Stimulated activated CD4-positive, alpha-beta T cell treated with anti-CD3 and anti-CD28 coated beads, Interleukin-2, amount 100 ng/mL, for 48 hours (primary cell): ENCODE measurements at regions not wholly inside any gene's neighbourhood (a gene's known extent, or its start where the extent isn't known, plus 50 kb on each side); places are given as distances from the start of the nearest gene placed in this dataset.

ENCODE experiments used
- DNase-seq, 2 donors: peaks; one replicate each; pipeline ENCODE4 v3.0.0-alpha.2; 2020

- DNase-seq, result no peak
These were observed 111.3 kb upstream of the UQCRFS1 start for GRCh38 chr19:29324291-29324680.

GRCh38 chr19:29324717-29325116 lies 111.8 kb upstream of the UQCRFS1 start:
- DNase-seq, result no peak

- DNase-seq, result no peak
These were observed 112.5 kb upstream of the UQCRFS1 start for GRCh38 chr19:29325241-29325975.

DNA sequence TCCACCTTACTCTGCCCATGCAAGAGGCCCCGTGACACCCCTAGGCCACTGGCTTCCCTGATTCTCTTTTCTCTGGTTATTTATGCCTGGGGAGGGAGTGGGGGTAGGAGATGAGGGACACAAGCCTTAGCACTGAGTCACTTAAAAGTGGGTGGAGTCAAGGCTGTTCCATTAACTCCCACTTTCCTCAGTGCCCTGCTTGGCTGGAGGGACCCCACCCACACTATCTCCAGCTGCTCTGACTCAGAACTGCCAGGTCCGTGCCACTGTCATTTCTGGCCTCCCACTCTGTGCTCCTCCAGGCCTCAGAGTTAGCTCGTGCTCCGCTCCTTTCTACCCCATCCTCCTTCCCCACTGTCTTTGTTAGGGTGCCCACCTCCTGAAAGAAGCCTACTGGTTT lies 113.4 kb upstream of the UQCRFS1 start:
- DNase-seq, result no peak

DNA sequence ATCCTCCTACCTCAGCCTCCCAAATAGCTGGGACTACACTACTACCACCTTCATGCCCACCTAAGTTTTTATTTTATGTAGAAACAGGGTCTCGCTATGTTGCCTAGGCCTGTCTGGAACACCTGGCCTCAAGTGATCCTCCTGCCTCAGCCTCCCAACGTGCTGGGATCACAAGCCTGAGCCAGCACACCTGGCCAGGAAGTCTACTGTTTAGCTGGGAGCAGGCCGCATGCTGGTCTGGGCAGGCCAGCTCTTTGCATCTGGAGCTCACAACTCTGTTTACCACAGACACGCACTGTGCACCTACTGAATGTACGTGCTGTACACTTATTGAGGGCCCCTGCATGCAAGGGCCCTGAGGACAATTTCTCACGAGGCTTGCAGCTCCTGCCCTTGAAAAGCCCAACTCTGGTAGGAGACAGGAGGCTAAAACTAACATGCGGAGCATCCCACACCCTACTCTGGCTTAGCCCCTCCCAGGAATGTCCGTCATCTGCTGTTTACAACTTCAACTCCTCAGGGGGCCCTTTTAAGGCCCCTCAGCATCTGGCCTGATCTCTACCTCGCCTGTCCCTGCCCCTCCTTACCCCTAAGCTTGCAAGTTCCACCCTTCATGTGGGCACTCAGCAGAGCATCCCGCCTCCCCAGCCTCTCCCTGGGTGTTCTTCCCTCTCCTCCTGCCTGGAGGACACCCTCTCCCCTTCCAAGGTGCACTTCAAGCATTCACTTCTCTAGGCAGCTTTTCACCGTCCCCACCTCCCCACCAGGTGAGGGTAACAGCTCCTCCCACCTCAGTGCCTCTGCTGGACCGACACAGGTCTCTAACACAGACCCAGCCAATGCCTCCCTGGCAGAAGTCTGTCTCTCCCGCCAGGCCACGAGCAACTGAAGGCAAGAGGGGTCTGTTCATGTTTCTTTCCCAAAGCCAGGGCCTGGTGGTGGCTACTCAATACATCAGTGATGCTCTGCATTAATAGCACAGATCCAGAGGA lies 114.2 kb upstream of the UQCRFS1 start:
- no peak for DNase-seq

DNA sequence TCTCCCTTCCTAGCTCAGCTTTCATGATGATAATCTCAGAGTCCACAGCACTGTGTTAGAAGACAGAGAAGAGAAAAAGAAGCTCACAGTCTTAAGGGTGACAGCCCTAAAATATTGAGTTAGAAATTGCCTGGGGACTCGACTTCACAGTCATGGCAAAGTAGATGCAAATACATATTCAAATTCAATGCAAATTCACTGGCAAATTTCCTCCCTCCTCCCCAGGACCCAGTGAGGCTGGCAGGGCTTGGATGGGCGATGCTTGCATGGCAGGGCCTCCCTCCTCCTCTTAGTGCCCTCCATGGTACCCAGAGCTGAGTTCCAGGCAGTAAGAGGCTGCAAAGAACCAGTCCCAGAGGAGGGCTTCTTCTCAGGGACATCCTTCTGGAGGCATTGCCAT lies 115.6 kb upstream of the UQCRFS1 start:
- DNase-seq, result no peak

DNA sequence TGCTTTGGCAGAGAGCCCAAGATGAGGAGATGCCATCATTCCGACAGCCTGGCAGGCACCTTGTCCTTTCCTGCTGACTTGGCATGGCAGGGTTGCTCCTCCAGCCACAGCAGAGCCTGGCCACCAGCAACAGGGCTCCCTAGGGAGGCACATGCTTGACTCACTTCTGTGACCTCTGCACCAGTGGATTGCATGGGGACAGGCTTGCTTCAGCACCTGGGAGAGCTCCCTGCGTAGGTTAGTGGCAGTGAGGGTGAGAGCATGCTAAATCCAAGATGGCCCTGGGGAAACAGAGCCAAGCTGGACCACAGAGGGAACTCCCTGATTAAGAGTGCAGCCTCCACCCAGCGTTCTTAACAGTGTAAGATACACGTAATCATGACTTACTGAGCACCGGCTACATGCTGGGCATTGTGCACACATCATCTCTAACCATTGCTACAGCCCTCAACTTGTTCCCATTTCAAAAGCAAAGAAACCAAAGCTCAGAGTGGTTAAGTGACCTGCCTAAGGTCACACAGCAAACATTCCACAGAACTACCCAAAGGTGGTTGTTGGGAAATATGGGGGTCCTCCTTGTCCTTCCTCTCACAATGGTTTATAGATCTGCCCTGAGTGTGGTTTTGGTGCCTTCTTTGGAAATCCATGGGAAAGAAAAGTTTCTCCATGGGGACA lies 116.6 kb upstream of the UQCRFS1 start:
- DNase-seq, result no peak

- DNase-seq, result no peak
These were observed 123.5 kb upstream of the UQCRFS1 start for GRCh38 chr19:29336425-29336824.

- no peak for DNase-seq
These were observed 124.1 kb upstream of the UQCRFS1 start for GRCh38 chr19:29337029-29337428.

DNA sequence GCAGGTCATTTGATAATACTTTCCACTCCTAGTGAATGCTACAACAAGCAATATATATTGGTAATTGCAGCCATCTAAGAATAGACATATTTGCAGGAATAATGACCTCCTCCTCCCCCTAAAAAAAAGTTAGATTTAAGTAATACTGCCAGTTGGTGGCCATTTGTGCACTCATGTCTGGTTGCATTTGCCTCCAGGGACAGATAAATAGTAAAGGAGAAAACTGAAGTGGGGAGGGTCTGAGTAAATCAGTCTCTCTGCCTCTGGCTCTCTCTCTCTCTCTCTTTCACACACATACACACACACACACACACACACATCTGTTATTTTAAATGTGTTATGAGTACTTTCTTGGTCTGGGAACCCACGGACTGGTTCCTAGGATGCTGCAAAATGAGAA lies 125.5 kb upstream of the UQCRFS1 start:
- DNase-seq, result no peak

- no peak for DNase-seq
These were observed 129.8 kb upstream of the UQCRFS1 start for GRCh38 chr19:29342721-29343120.

DNA sequence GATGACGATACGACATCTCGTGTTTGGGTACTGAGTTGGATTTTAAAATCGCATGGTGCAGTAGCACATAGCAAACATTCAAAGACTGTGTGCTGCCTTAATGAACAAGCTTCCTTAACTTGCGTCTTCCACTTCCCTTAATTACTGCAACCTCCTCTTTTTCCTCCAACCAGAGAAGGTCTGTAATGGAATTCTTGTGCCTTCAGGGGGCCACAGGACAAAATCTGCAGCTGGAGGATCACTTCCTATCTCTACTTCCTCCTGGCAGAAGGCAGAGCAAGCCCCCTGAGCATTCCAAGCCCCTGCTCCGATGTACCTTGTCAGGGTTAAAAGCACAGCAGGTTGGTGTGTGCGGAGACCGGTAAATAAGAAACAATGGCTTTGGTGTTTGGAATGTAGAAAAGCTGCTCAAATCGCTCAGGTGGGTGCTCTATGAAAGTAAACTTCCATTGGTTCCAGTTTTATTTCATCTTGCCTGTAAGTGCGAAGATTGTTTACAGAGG lies 151.3 kb upstream of the UQCRFS1 start:
- DNase-seq, result no peak

GRCh38 chr19:29364999-29365398 lies 152.0 kb upstream of the UQCRFS1 start:
- no peak for DNase-seq

GRCh38 chr19:29365836-29366417 lies 153.0 kb upstream of the UQCRFS1 start:
- DNase-seq, result no peak

- no peak for DNase-seq
These were observed 153.8 kb upstream of the UQCRFS1 start for GRCh38 chr19:29366757-29367156.

GRCh38 chr19:29367791-29368222 lies 154.9 kb upstream of the UQCRFS1 start:
- DNase-seq, result no peak

DNA sequence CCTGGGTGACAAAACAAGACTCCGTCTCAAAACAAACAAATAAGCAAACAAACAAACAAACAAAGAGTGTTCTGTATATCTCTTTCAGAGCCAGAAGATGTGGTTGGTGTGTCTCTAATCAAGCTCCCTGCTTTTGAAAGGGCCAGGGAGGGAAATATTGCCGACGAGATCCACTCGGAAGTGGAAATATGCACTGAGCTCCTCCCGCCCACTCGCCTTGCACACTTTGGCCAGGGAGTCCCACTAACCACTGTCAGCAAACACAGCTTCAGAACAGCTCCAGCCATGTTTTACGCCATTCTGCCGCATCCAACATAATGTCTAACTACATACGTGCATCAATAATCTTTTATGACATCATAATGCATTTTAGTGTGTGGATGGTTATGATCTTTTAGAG lies 155.5 kb upstream of the VSTM2B start:
- DNase-seq, result no peak

DNA sequence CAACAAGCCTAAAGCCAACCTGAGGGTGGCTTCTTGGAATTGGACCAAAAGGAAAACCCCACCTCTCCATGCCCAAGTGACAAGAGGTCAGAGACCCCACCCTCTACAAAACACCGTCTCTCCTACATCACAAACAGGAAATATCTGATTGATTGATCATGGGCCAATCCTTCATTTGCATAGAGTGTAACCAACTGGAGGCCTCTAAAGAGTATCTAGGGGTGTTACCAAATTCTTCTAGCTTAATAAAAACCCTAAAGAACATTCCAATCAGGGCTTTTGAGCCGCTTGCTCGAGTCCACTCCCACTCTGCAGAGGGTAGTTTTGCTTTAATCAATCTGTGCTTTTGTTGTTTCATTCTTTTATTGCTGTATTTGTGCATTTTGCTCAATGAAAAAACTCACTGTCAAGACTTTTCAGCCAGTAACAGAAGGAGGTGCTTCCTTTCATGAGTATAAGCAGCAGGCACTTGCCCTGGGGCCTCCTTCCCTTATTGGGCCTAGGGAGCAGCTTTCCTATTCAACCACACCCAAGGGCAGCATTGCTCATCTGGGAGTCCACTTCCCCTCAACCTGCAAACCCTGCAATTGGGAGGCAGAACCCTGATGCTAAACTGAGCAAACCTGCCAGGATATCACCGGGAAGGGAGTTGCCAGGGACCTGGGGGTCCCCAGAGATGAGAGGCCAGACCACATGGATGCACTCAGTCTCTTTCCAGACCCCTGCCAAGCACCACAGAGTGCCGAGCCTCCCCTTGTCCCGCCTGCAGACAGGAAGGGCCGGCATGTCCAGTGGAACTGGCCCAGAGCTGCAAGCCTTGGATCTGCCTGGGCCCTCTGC lies 154.3 kb upstream of the VSTM2B start:
- DNase-seq, result no peak

- no peak for DNase-seq
These were observed 153.7 kb upstream of the VSTM2B start for GRCh38 chr19:29372091-29372415.

DNA sequence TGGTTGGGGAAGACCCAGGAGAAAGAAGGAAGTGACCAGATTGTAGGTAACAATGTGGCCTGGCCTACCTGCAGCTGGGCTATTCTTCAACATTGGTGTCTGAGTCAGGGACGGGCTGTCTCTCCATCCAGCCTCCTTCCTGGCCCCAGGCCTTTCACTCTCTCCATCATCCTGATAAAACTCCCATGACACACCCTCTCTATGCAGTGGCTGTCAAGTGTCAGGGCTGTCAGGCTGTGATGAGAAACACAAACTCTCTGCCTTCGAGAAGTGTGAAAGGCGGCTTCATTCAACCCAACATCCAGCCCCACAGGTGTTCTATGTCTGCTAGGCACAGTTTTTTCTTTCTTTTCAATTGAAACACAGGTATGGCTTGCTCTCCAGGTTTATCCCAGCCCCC lies 153.3 kb upstream of the VSTM2B start:
- DNase-seq, result no peak

GRCh38 chr19:29372921-29373797 lies 152.6 kb upstream of the VSTM2B start:
- no peak for DNase-seq
